Omental fat pad (tissue), 3 donors: ENCODE measurements at regions not wholly inside any gene's neighbourhood (a gene's known extent, or its start where the extent isn't known, plus 50 kb on each side); places are given as distances from the start of the nearest gene placed in this dataset.
"Not testable (repeated sequence)": the region's sequence is repeated elsewhere in the genome, so short reads cannot be mapped to it uniquely, and the experiment has no call there.

Experiments
- ATAC-seq: fragments of 150-250 bp; one replicate; pipeline ENCODE4 v1.9.1; 2016; ENCODE audit warnings: mild to moderate bottlenecking, moderate library complexity; ENCODE audit not compliant: low FRiP score
- DNase-seq: peaks from one replicate; pipeline ENCODE4 v3.0.0-alpha.2; 2019; ENCODE audit warnings: low spot score
- TF ChIP-seq, protein P1 (sequence below), 3 donors: fragments of 450-650 bp; IDR thresholded peaks; one replicate each; pipeline ENCODE4 v1.5.1; 2016 to 2017; ENCODE audit warnings: antibody characterized with exemption in 3 of 3, mild to moderate bottlenecking in 3 of 3, moderate library complexity in 2 of 3

DNA sequence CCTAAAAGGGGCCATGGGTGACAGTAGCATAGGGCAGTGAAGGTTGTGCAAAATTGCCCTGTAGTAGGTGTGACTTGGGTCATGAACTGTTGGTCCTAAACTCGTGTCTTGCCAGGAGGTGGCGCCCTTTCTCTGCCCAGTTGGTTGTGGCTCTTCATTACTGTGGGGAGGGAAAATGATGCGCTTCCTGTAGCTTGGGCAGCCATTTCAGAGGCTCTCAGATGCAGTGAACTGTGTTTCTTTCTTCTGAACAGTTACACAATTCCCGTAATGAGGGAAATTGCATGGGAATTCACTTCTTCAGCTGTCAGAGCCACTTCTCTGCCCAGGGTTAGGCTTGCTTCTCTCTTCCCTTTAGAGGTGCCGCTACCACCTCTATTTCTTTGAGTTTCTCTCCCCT, 148.1 kb upstream of the NRXN3 start:
- DNase-seq (no peak), ATAC-seq (no peak)
- TF ChIP-seq, protein P1, sequence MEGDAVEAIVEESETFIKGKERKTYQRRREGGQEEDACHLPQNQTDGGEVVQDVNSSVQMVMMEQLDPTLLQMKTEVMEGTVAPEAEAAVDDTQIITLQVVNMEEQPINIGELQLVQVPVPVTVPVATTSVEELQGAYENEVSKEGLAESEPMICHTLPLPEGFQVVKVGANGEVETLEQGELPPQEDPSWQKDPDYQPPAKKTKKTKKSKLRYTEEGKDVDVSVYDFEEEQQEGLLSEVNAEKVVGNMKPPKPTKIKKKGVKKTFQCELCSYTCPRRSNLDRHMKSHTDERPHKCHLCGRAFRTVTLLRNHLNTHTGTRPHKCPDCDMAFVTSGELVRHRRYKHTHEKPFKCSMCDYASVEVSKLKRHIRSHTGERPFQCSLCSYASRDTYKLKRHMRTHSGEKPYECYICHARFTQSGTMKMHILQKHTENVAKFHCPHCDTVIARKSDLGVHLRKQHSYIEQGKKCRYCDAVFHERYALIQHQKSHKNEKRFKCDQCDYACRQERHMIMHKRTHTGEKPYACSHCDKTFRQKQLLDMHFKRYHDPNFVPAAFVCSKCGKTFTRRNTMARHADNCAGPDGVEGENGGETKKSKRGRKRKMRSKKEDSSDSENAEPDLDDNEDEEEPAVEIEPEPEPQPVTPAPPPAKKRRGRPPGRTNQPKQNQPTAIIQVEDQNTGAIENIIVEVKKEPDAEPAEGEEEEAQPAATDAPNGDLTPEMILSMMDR (IDR thresholded peaks at IDR 0.05): no peak

- no peak for ATAC-seq
Measured at GRCh38 chr14:78023112-78023511, 147.1 kb upstream of the NRXN3 start.

GRCh38 chr14:78028471-78028870, 141.7 kb upstream of the NRXN3 start:
- TF ChIP-seq, protein P1 (IDR thresholded peaks at IDR 0.05): no peak
- ATAC-seq: no peak

More at GRCh38 chr14:78023112-78023511, 147.1 kb upstream of the NRXN3 start:
- DNase-seq: no peak
- TF ChIP-seq, protein P1 (IDR thresholded peaks at IDR 0.05): no peak

DNA sequence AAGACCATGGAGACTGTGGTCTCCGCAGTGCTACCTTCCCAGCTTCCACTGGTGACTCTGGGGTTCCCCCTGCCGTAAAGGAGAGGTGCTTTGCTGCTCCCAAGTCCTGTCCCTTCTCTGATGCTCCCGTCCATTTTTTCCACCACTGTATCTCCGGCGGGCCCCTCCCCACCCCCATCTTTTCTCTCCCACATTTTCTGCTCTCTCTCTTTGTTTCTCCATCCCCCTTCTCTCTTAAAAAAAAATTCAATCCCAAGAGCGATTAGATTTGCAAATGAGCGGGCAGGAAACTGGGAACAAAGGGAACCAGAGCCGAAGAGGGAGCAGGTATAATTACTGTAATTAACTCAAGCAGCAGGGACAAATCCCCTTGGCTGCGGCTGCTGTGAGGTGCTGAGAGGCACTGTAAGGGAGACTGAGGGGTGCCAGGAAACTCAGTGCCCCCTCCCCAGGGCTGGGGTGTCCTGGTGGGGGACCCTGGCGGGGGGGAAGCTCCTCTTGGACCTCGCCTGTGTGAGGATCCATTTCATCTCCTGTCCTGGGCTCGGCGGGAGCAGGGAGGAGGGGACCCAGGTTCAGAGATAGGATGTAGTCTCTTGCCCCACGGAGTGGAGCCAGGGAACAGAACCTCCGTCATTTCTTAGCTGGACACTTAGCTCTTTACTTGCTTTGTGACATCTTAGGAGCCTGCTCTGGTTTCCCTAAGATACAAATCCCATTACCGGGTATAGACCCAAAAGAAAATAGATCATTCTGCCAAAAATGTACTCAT, 140.4 kb upstream of the NRXN3 start:
- TF ChIP-seq, protein P1 (IDR thresholded peaks at IDR 0.05): no peak
- ATAC-seq (no peak), DNase-seq (no peak)

More at GRCh38 chr14:78028471-78028870, 141.7 kb upstream of the NRXN3 start:
- DNase-seq: no peak

DNA sequence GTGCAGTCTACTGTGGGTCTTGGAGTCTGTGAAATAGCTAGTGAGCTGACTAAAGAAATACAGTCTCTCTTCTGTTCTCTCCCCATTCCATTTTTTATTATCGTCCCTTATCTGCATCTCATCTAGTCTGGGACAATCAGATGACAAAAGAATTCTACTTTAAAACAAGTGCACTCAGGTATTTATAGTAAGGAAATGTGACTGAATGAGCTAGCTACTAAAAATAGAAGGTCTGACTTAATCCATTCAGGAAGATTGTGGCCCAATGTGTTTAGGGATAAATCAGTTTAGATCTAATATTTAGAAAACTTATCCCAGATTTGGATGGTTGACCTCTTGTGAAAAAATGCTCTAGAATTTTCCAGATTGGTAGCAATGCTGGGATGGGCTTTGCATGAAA, 126.8 kb upstream of the NRXN3 start:
- no peak for ATAC-seq
- no peak for DNase-seq
- TF ChIP-seq, protein P1 (IDR thresholded peaks at IDR 0.05): no peak

DNA sequence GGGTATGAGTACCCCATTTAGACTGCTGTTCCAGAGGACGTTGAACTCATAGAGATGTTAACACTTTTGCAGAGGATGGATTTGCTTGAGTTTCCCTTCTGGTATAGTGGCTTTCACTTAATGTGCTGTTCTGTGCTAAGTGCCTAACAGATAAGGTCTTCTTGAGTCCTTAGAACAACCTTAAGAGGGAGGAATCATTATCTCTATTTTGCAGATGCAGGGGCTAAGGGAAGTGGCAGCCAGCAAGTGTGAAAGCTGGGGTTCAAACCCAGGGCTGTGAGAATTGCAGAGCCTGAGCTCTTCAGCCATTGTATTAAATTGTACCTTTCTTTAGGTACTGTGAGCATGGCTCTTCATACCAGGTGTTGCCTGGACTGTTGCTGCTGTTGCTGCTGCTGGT, 122.1 kb upstream of the NRXN3 start:
- TF ChIP-seq, protein P1 (IDR thresholded peaks at IDR 0.05): no peak
- no peak for ATAC-seq
- DNase-seq: no peak

GRCh38 chr14:78056890-78057289, 113.3 kb upstream of the NRXN3 start:
- DNase-seq, ATAC-seq: not testable (repeated sequence)
